Neural cell (in vitro differentiated cells): ENCODE measurements at regions not wholly inside any gene's neighbourhood (a gene's known extent, or its start where the extent isn't known, plus 50 kb on each side); places are given as distances from the start of the nearest gene placed in this dataset.

ENCODE experiments used
- POLR2AphosphoS5 ChIP-seq: IDR thresholded peaks from 2 replicates; pipeline ENCODE4 v1.6.1; 2012
- TAF1 ChIP-seq: IDR thresholded peaks from 2 replicates; pipeline ENCODE4 v1.6.1; 2012; ENCODE audit warnings: low read depth
- TF ChIP-seq, protein P1 (sequence below): fragments of 450-650 bp; IDR thresholded peaks from 2 replicates; pipeline ENCODE4 v1.5.1; 2014; ENCODE audit warnings: antibody characterized with exemption, mild to moderate bottlenecking, moderate library complexity; ENCODE audit not compliant: poor library complexity, severe bottlenecking
- TF ChIP-seq, protein P2 (sequence below): IDR thresholded peaks from 2 replicates; pipeline ENCODE4 v1.6.1; 2012; ENCODE audit warnings: borderline replicate concordance

DNA sequence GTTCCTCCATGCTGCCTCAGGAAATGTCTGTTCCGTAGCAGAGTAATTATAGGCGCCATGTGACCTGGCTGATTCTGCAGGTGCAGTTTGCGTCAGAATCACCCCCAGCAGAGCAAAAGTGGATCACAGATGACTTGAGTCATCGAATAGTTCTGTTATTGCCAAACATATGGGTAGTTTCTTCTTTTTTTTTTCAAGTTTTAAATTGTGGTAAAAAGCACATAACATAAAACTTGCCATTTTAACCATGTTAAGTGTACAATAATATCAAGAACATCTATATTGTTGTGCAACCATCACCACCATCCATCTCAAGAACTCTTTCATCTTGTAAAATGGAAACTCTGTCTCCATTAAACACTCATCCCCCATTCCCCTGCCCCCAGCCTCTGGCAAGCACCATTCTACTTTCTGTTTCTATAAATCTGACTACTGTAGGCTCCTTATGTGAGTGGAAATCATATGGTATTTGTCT is 177.7 kb upstream of the TWIST2 start:
- TF ChIP-seq, protein P1, sequence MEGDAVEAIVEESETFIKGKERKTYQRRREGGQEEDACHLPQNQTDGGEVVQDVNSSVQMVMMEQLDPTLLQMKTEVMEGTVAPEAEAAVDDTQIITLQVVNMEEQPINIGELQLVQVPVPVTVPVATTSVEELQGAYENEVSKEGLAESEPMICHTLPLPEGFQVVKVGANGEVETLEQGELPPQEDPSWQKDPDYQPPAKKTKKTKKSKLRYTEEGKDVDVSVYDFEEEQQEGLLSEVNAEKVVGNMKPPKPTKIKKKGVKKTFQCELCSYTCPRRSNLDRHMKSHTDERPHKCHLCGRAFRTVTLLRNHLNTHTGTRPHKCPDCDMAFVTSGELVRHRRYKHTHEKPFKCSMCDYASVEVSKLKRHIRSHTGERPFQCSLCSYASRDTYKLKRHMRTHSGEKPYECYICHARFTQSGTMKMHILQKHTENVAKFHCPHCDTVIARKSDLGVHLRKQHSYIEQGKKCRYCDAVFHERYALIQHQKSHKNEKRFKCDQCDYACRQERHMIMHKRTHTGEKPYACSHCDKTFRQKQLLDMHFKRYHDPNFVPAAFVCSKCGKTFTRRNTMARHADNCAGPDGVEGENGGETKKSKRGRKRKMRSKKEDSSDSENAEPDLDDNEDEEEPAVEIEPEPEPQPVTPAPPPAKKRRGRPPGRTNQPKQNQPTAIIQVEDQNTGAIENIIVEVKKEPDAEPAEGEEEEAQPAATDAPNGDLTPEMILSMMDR: no peak
- TF ChIP-seq POLR2AphosphoS5 (no peak), TAF1 (no peak)
- TF ChIP-seq, protein P2, sequence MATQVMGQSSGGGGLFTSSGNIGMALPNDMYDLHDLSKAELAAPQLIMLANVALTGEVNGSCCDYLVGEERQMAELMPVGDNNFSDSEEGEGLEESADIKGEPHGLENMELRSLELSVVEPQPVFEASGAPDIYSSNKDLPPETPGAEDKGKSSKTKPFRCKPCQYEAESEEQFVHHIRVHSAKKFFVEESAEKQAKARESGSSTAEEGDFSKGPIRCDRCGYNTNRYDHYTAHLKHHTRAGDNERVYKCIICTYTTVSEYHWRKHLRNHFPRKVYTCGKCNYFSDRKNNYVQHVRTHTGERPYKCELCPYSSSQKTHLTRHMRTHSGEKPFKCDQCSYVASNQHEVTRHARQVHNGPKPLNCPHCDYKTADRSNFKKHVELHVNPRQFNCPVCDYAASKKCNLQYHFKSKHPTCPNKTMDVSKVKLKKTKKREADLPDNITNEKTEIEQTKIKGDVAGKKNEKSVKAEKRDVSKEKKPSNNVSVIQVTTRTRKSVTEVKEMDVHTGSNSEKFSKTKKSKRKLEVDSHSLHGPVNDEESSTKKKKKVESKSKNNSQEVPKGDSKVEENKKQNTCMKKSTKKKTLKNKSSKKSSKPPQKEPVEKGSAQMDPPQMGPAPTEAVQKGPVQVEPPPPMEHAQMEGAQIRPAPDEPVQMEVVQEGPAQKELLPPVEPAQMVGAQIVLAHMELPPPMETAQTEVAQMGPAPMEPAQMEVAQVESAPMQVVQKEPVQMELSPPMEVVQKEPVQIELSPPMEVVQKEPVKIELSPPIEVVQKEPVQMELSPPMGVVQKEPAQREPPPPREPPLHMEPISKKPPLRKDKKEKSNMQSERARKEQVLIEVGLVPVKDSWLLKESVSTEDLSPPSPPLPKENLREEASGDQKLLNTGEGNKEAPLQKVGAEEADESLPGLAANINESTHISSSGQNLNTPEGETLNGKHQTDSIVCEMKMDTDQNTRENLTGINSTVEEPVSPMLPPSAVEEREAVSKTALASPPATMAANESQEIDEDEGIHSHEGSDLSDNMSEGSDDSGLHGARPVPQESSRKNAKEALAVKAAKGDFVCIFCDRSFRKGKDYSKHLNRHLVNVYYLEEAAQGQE: no peak
